H9 (cell line): ENCODE measurements at regions not wholly inside any gene's neighbourhood (a gene's known extent, or its start where the extent isn't known, plus 50 kb on each side); places are given as distances from the start of the nearest gene placed in this dataset.

Source experiments
- DNase-seq: peaks from one replicate; pipeline ENCODE4 v3.0.0-alpha.2; 2017
- H2AFZ ChIP-seq: one replicate; pipeline ENCODE4 v1.6.1; 2013; ENCODE audit warnings: mild to moderate bottlenecking, low read length, control low read depth, moderate library complexity
- H2AK5ac ChIP-seq: 2 replicates; pipeline ENCODE4 v1.6.1; 2013; ENCODE audit warnings: low read length, control low read depth, mixed read lengths; ENCODE audit not compliant: insufficient read length
- H2BK120ac ChIP-seq: one replicate; pipeline ENCODE4 v1.6.1; 2013; ENCODE audit warnings: low read depth, mild to moderate bottlenecking, low read length, control low read depth, inconsistent platforms; ENCODE audit not compliant: poor library complexity, severe bottlenecking
- H2BK12ac ChIP-seq: 2 replicates; pipeline ENCODE4 v1.6.1; 2013; ENCODE audit warnings: low read length, control low read depth, mixed read lengths, low read depth; ENCODE audit not compliant: insufficient read length
- H2BK15ac ChIP-seq: 2 replicates; pipeline ENCODE4 v1.6.1; 2013; ENCODE audit warnings: low read depth, low read length, control low read depth
- H2BK20ac ChIP-seq: one replicate; pipeline ENCODE4 v1.6.1; 2013; ENCODE audit warnings: low read depth, mild to moderate bottlenecking, low read length, control low read depth, inconsistent platforms; ENCODE audit not compliant: poor library complexity, severe bottlenecking
- H2BK5ac ChIP-seq: 2 replicates; pipeline ENCODE4 v1.6.1; 2013; ENCODE audit warnings: low read length, control low read depth, mixed read lengths; ENCODE audit not compliant: insufficient read length
- H3K14ac ChIP-seq: 2 replicates; pipeline ENCODE4 v1.6.1; 2013; ENCODE audit warnings: low read length, control low read depth; ENCODE audit not compliant: insufficient read depth
- H3K18ac ChIP-seq: 2 replicates; pipeline ENCODE4 v1.6.1; 2013; ENCODE audit warnings: low read depth, mild to moderate bottlenecking, mixed read lengths, low read length, control low read depth; ENCODE audit not compliant: insufficient read length
- H3K23ac ChIP-seq: 2 replicates; pipeline ENCODE4 v1.6.1; 2013; ENCODE audit warnings: low read length, control low read depth, mixed read lengths, low read depth; ENCODE audit not compliant: insufficient read length
- H3K23me2 ChIP-seq: 2 replicates; pipeline ENCODE4 v1.6.1; 2013; ENCODE audit warnings: low read depth, mild to moderate bottlenecking, mixed read lengths, low read length, control low read depth; ENCODE audit not compliant: insufficient read length, poor library complexity, severe bottlenecking
- H3K27ac ChIP-seq: 2 replicates; pipeline ENCODE4 v1.5.1; 2013; ENCODE audit warnings: low read length, control low read depth, mixed read lengths, low read depth; ENCODE audit not compliant: insufficient read length
- H3K27me3 ChIP-seq: 2 replicates; pipeline ENCODE4 v1.6.1; 2013; ENCODE audit warnings: low read length, control low read depth, inconsistent platforms; ENCODE audit not compliant: insufficient read depth
- H3K4ac ChIP-seq: 2 replicates; pipeline ENCODE4 v1.6.1; 2013; ENCODE audit warnings: low read depth, mild to moderate bottlenecking, control low read depth, inconsistent platforms, low read length, moderate library complexity
- H3K4me1 ChIP-seq: 2 replicates; pipeline ENCODE4 v1.6.1; 2013; ENCODE audit warnings: low read length, control low read depth, inconsistent platforms; ENCODE audit not compliant: insufficient read depth
- H3K4me2 ChIP-seq: 2 replicates; pipeline ENCODE4 v1.6.1; 2013; ENCODE audit warnings: low read length, control low read depth, mixed read lengths; ENCODE audit not compliant: insufficient read length, insufficient read depth
- H3K56ac ChIP-seq: 2 replicates; pipeline ENCODE4 v1.6.1; 2013; ENCODE audit warnings: low read depth, mild to moderate bottlenecking, mixed read lengths, low read length, control low read depth; ENCODE audit not compliant: insufficient read length
- H3K79me1 ChIP-seq: 2 replicates; pipeline ENCODE4 v1.6.1; 2013; ENCODE audit warnings: low read depth, mild to moderate bottlenecking, moderate library complexity, low read length, control low read depth, inconsistent platforms; ENCODE audit not compliant: insufficient read depth, poor library complexity, severe bottlenecking
- H3K79me2 ChIP-seq: 2 replicates; pipeline ENCODE4 v1.6.1; 2013; ENCODE audit warnings: low read length, control low read depth, inconsistent platforms; ENCODE audit not compliant: insufficient read depth
- H3K9ac ChIP-seq: 2 replicates; pipeline ENCODE4 v1.6.1; 2013; ENCODE audit warnings: low read length, control low read depth, mixed read lengths; ENCODE audit not compliant: insufficient read length; ENCODE audit errors: extremely low read depth
- H3K9me3 ChIP-seq: one replicate; pipeline ENCODE4 v1.6.1; 2013; ENCODE audit warnings: low read depth, low read length, inconsistent platforms; ENCODE audit not compliant: control insufficient read depth
- H3T11ph ChIP-seq: one replicate; pipeline ENCODE4 v1.6.1; 2013; ENCODE audit warnings: mild to moderate bottlenecking, low read length, control low read depth, inconsistent platforms
- H4K20me1 ChIP-seq: one replicate; pipeline ENCODE4 v1.6.1; 2013; ENCODE audit not compliant: control insufficient read depth, insufficient read length, insufficient read depth
- H4K5ac ChIP-seq: 2 replicates; pipeline ENCODE4 v1.6.1; 2013; ENCODE audit warnings: low read depth, mild to moderate bottlenecking, mixed read lengths, low read length, control low read depth; ENCODE audit not compliant: insufficient read length
- H4K8ac ChIP-seq: replicated peaks from 2 replicates; pipeline ENCODE4 v1.6.1; 2013; ENCODE audit warnings: low read length, control low read depth, mixed read lengths, low read depth; ENCODE audit not compliant: insufficient read length
- H4K91ac ChIP-seq: 2 replicates; pipeline ENCODE4 v1.6.1; 2013; ENCODE audit warnings: low read depth, mild to moderate bottlenecking, moderate library complexity, mixed read lengths, low read length, control low read depth; ENCODE audit not compliant: insufficient read length
- H3K27ac Mint-ChIP-seq, 3 experiments: 2 replicates in 2 of 3; 3 replicates in 1 of 3; pipeline ENCODE4 v1.8.0; 2020 to 2021; ENCODE audit warnings: mixed read lengths in 3 of 3, mild to moderate bottlenecking in 1 of 3, moderate library complexity in 1 of 3
- H3K27me3 Mint-ChIP-seq: 2 replicates; pipeline ENCODE4 v1.8.0; 2021; ENCODE audit warnings: low read depth, mild to moderate bottlenecking, moderate library complexity, mixed read lengths
- H3K36me3 Mint-ChIP-seq, 3 experiments: 2 replicates in 2 of 3; 3 replicates in 1 of 3; pipeline ENCODE4 v1.8.0; 2020 to 2021; ENCODE audit warnings: low read depth in 3 of 3, mixed read lengths in 3 of 3; ENCODE audit not compliant: insufficient read depth in 1 of 3
- H3K4me1 Mint-ChIP-seq, 2 experiments: 2 replicates each; pipeline ENCODE4 v1.8.0; 2020; ENCODE audit warnings: mixed read lengths in 2 of 2
- H3K4me3 Mint-ChIP-seq, 2 experiments: 2 replicates in 1 of 2; 3 replicates in 1 of 2; pipeline ENCODE4 v1.8.0; 2020 to 2021; ENCODE audit warnings: mild to moderate bottlenecking in 2 of 2, mixed read lengths in 2 of 2, moderate library complexity in 1 of 2
- H3K9me3 Mint-ChIP-seq, 2 experiments: 2 replicates in 1 of 2; 3 replicates in 1 of 2; pipeline ENCODE4 v1.8.0; 2020; ENCODE audit warnings: mild to moderate bottlenecking in 2 of 2, mixed read lengths in 2 of 2, moderate library complexity in 1 of 2
- CTCF ChIP-seq: fragments of 200-600 bp; sonication (generic); conservative IDR thresholded peaks from 3 replicates; pipeline ENCODE4 v1.8.0; 2021; ENCODE audit warnings: antibody characterized with exemption, mild to moderate bottlenecking
- WGBS: extraction: QIAGEN DNeasy Blood & Tissue Kit; methylation state at CpG from one replicate; pipeline ENCODE4 v1.1.7; 2013; ENCODE audit warnings: missing lambda C conversion rate, low lambda C conversion rate, mixed read lengths; ENCODE audit not compliant: insufficient read length; ENCODE audit errors: extremely low coverage; 5-methylcytosine and 5-hydroxymethylcytosine counted together

- Mint-ChIP-seq H3K4me1 (peaks cover 13% of the 10 kb centered on the region in 2 experiments), H3K27ac (no peak overlapping the region), H3K27me3 (peaks cover 87% of the 10 kb centered on the region), H3K9me3 (peaks cover 0 to 5% of the 10 kb centered on the region in 2 experiments; a peak in 2 of 5 replicates), H3K36me3 (no peaks in the 10 kb centered on the region), H3K4me3 (no peak overlapping the region)
- Histone ChIP-seq H3T11ph (no peak overlapping the region), H3K14ac (no peak overlapping the region), H3K9me3 (no peaks in the 10 kb centered on the region), H3K9ac (no peak overlapping the region), H2BK12ac (no peak overlapping the region), H4K5ac (no peak overlapping the region), H2BK5ac (no peak overlapping the region), H3K23ac (no peak overlapping the region), H3K18ac (no peak overlapping the region), H3K79me2 (no peaks in the 10 kb centered on the region), H3K4me2 (no peak overlapping the region), H2BK15ac (no peak overlapping the region), H3K27ac (no peak overlapping the region), H4K8ac (no peak overlapping the region), H3K27me3 (peaks cover 14% of the 10 kb centered on the region; the same call in 1 of the 2 replicates), H2BK20ac (no peak overlapping the region), H4K91ac (no peak overlapping the region), H2AK5ac (no peak overlapping the region), H2AFZ (no peak overlapping the region), H3K4me1 (peaks cover 5% of the 10 kb centered on the region; the same call in 1 of the 2 replicates), H3K79me1 (no peaks in the 10 kb centered on the region), H2BK120ac (no peak overlapping the region), H3K56ac (no peak overlapping the region), H3K23me2 (no peaks in the 10 kb centered on the region), H3K4ac (no peak overlapping the region), H4K20me1 (no peaks in the 10 kb centered on the region)
- TF ChIP-seq CTCF: no peak
- WGBS: no CpG with 5 or more reads among the region's 1 CpG
- DNase-seq: no peak
Observed at GRCh38 chr9:84153885-84154284, 173.3 kb downstream of the RMI1 start.
